DND-41 (cell line): ENCODE measurements at regions not wholly inside any gene's neighbourhood (a gene's known extent, or its start where the extent isn't known, plus 50 kb on each side); places are given as distances from the start of the nearest gene placed in this dataset.

ENCODE experiments used
- ATAC-seq: fragments of 200-7000 bp; cut with Tn5 transposase; 3 replicates; pipeline ENCODE4 v1.9.1; 2021; ENCODE audit warnings: low read depth; ENCODE audit not compliant: insufficient read depth
- DNase-seq: peaks from one replicate; pipeline ENCODE4 v3.0.0-alpha.2; 2020
- H2AFZ ChIP-seq: 2 replicates; pipeline ENCODE4 v1.6.0; 2012; ENCODE audit warnings: low read depth, low read length
- H3K27ac ChIP-seq: 2 replicates; pipeline ENCODE4 v1.5.1; 2012; ENCODE audit warnings: low read length, inconsistent platforms
- H3K27me3 ChIP-seq: fragments of 200-600 bp; sonication (generic); 2 replicates; pipeline ENCODE4 v1.6.0; 2012; ENCODE audit warnings: low read length, mild to moderate bottlenecking, inconsistent platforms; ENCODE audit not compliant: insufficient read depth, poor library complexity
- H3K36me3 ChIP-seq: 2 replicates; pipeline ENCODE4 v1.5.1; 2012; ENCODE audit warnings: low read length, inconsistent platforms; ENCODE audit not compliant: insufficient read depth
- H3K4me1 ChIP-seq: 2 replicates; pipeline ENCODE4 v1.5.1; 2012; ENCODE audit warnings: mild to moderate bottlenecking, low read length; ENCODE audit not compliant: insufficient read depth
- H3K4me2 ChIP-seq: 2 replicates; pipeline ENCODE4 v1.6.0; 2012; ENCODE audit warnings: mild to moderate bottlenecking, moderate library complexity, low read length, inconsistent platforms; ENCODE audit not compliant: insufficient read depth
- H3K4me3 ChIP-seq, 2 experiments: fragments of 200-600 bp in 1 of 2; shearing (Covaris generic) in 1 of 2; 2 replicates each; pipeline ENCODE4 v1.5.1; 2012 to 2016; ENCODE audit warnings: inconsistent platforms in 2 of 2, low read length in 2 of 2, mild to moderate bottlenecking in 2 of 2, low read depth in 1 of 2, moderate library complexity in 1 of 2
- H3K79me2 ChIP-seq: 2 replicates; pipeline ENCODE4 v1.6.0; 2012; ENCODE audit warnings: low read length, inconsistent platforms; ENCODE audit not compliant: insufficient read depth
- H3K9ac ChIP-seq: 2 replicates; pipeline ENCODE4 v1.6.0; 2012; ENCODE audit warnings: low read depth, mild to moderate bottlenecking, inconsistent platforms, low read length, moderate library complexity
- H3K9me3 ChIP-seq: 2 replicates; pipeline ENCODE4 v1.5.1; 2012; ENCODE audit warnings: low read length, moderate library complexity, mild to moderate bottlenecking, inconsistent platforms; ENCODE audit not compliant: insufficient read depth, severe bottlenecking
- H4K20me1 ChIP-seq: 2 replicates; pipeline ENCODE4 v1.6.0; 2012; ENCODE audit warnings: low read length; ENCODE audit not compliant: insufficient read depth
- EZH2 ChIP-seq: IDR thresholded peaks from 3 replicates; pipeline ENCODE4 v1.6.1; 2012; ENCODE audit warnings: borderline replicate concordance, low read depth, mild to moderate bottlenecking, moderate library complexity, low read length, inconsistent platforms; ENCODE audit not compliant: severe bottlenecking
- TF ChIP-seq, protein P1 (sequence below): IDR thresholded peaks from 2 replicates; pipeline ENCODE4 v1.5.1; 2012; ENCODE audit warnings: borderline replicate concordance, low read length, moderate library complexity, mild to moderate bottlenecking; ENCODE audit not compliant: poor library complexity, severe bottlenecking; ENCODE audit errors: extremely low read depth

DNA sequence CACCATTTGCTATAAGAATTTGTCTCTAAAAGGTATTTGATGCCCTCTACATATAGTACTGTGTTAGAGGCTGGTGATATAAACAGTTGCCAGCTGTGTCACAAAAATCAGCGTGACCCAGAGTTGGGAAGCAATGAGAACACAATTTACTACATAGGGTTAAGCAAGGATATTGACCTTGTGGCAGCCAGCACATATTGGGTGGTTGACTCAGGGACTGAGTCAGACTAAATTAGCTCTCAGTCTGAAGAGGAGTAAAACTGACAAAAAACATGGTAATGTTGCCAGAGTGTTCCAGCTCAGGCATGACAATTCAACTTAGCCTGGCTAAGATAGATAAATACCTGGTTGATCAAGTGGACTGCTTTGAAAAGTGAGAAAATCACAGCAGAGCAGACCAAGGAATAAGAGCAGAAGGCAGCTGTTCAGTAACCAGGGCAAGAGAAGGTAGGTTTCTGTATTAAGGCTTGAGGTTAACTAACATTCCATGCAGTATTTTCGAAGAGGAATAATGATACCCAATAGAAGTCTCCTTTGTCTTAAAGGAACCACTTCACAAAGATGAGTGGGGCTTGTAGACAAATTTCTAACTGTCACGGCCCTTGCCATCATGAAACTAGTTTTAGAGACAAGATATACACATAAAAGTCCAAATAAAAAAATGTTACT is 108.2 kb upstream of the ERBB4 start:
- TF ChIP-seq, protein P1, sequence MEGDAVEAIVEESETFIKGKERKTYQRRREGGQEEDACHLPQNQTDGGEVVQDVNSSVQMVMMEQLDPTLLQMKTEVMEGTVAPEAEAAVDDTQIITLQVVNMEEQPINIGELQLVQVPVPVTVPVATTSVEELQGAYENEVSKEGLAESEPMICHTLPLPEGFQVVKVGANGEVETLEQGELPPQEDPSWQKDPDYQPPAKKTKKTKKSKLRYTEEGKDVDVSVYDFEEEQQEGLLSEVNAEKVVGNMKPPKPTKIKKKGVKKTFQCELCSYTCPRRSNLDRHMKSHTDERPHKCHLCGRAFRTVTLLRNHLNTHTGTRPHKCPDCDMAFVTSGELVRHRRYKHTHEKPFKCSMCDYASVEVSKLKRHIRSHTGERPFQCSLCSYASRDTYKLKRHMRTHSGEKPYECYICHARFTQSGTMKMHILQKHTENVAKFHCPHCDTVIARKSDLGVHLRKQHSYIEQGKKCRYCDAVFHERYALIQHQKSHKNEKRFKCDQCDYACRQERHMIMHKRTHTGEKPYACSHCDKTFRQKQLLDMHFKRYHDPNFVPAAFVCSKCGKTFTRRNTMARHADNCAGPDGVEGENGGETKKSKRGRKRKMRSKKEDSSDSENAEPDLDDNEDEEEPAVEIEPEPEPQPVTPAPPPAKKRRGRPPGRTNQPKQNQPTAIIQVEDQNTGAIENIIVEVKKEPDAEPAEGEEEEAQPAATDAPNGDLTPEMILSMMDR, result no peak
- TF ChIP-seq EZH2, result no peak
- Histone ChIP-seq H4K20me1 (no peaks in the 10 kb centered on the region), H2AFZ (no peak overlapping the region), H3K36me3 (no peaks in the 10 kb centered on the region), H3K4me3 (no peak overlapping the region), H3K4me1 (no peaks in the 10 kb centered on the region), H3K4me2 (no peak overlapping the region), H3K79me2 (no peaks in the 10 kb centered on the region), H3K9me3 (no peaks in the 10 kb centered on the region), H3K27me3 (no peaks in the 10 kb centered on the region), H3K9ac (no peak overlapping the region), H3K27ac (no peak overlapping the region)
- DNase-seq (no peak), ATAC-seq (no peak)

DNA sequence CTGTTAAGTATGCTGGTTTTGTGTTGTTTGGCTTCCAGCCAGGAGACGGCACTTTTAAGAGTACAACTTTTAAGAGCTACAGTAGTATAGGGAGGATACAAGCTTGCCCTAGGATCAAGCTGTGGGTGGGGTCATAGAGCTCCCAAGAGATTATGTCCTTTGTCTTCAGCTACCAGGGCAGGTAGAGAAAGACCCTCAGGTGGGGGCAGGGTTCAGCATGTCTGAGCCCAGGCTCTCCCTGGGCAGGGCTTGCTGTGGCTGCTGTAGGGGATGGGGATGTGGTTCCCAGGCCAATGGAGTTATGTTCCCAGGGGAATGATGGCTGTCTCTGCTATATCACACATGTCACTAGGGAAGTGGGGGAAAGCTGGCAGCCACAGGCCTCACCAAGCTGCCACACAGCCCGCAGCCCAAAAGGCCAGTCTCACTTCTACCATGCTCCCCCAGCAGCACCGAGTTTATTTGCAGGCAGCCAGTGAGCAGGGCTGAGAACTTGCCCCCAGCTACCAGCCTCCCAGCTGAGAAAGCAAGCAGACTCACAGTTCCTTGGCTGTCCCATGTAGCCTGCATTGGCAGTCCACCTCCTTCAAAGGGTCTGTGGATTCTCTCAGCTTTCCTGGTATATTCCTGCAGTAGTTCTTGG is 105.7 kb upstream of the ERBB4 start:
- no peaks in the 10 kb centered on the region for H3K79me2 ChIP-seq
- no peak overlapping the region for H3K27ac ChIP-seq
- H3K9ac ChIP-seq, result no peak overlapping the region
- no peak overlapping the region for H3K4me2 ChIP-seq
- no peaks in the 10 kb centered on the region for H3K9me3 ChIP-seq
- H3K4me1 ChIP-seq, result no peaks in the 10 kb centered on the region
- peaks cover 3% of the 10 kb centered on the region for H3K27me3 ChIP-seq
- H3K36me3 ChIP-seq, result no peaks in the 10 kb centered on the region
- H2AFZ ChIP-seq, result no peak overlapping the region
- ATAC-seq (no peak), DNase-seq (no peak)
- TF ChIP-seq, protein P1, result no peak
- no peak for TF ChIP-seq EZH2
- H4K20me1 ChIP-seq, result no peaks in the 10 kb centered on the region
- no peak overlapping the region for H3K4me3 ChIP-seq

DNA sequence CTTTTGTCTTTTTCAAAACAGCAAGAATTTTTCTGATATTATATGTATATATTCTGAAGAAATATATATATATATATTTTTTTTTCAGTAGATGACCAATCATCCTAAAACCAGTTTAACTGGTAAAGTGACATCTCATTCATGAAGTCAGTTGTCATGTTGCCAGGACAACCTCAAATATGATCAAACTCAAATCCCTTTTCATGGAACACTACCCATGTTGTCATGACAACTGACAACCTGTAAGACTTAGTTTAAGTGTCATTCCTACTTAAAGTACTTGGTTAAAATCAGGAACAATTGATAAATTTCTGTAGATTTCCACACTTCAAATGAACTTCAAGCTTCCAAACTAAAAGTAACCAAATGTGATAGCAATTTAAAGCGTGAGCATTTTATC is 101.8 kb upstream of the ERBB4 start:
- Histone ChIP-seq H4K20me1 (no peaks in the 10 kb centered on the region), H3K79me2 (no peaks in the 10 kb centered on the region), H3K9ac (no peak overlapping the region), H3K36me3 (no peaks in the 10 kb centered on the region), H2AFZ (no peak overlapping the region), H3K4me3 (peak overlapping the region in 1 of 2 experiments; percentile 14; a peak in 1 of 4 replicates), H3K9me3 (no peaks in the 10 kb centered on the region), H3K4me1 (no peaks in the 10 kb centered on the region), H3K4me2 (no peak overlapping the region), H3K27ac (no peak overlapping the region), H3K27me3 (peaks cover 3% of the 10 kb centered on the region)
- DNase-seq (no peak), ATAC-seq (no peak)
- no peak for TF ChIP-seq EZH2
- TF ChIP-seq, protein P1, result no peak
